ENCODE measurements at regions not wholly inside any gene's neighbourhood (a gene's known extent, or its start where the extent isn't known, plus 50 kb on each side); places are given as distances from the start of the nearest gene placed in this dataset.

GRCh38 chr1:208324005-208324404, 79.8 kb upstream of the PLXNA2 start:
- H3K36me3 ChIP-seq (ENCODE audit: control insufficient read depth in 5 of 5, insufficient read depth in 5 of 5, low read length in 5 of 5): no peaks in the 10 kb centered on the region
- H3K9me3 ChIP-seq (ENCODE audit: control insufficient read depth in 5 of 5, low read length in 5 of 5): no peaks in the 10 kb centered on the region
- no peaks in the 10 kb centered on the region for H3K27me3 ChIP-seq (ENCODE audit: control insufficient read depth in 5 of 5, insufficient read depth in 4 of 5, low read length in 5 of 5)
- no peak overlapping the region for H3K9ac ChIP-seq (ENCODE audit: low read length in 5 of 5)
- H3K4me1 ChIP-seq (ENCODE audit: control insufficient read depth in 5 of 5, insufficient read depth in 5 of 5, low read length in 5 of 5): no peaks in the 10 kb centered on the region
- H3K4me3 ChIP-seq (ENCODE audit: low read depth in 1 of 5, low read length in 5 of 5): no peak overlapping the region
- no peak overlapping the region for H3K27ac ChIP-seq (ENCODE audit: low read depth, low read length)

DNA sequence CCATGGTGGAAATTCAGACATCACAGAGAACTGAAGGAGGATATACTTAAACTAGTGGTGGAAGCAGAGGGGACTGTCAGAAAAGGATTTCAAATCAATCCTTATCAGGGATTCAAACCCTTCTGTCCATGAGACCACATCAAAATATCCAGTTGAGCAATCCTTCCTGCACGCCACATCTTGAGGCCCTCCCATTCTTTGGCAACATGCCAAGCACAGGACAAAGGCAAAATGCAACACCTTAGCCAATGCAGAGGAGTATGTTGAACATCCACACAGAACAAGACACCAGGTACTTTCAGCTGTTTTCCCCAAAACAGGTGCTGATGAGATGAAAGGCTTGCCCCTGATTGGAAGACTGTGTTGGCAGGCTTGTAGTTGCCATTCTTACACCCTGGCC, 81.8 kb upstream of the PLXNA2 start:
- H3K36me3 ChIP-seq (ENCODE audit: control insufficient read depth in 5 of 5, insufficient read depth in 5 of 5, low read length in 5 of 5): no peaks in the 10 kb centered on the region
- peaks cover 0 to 2% (median 0%) of the 10 kb centered on the region in 5 donors for H3K27me3 ChIP-seq (ENCODE audit: control insufficient read depth in 5 of 5, insufficient read depth in 4 of 5, low read length in 5 of 5)
- no peaks in the 10 kb centered on the region for H3K4me1 ChIP-seq (ENCODE audit: control insufficient read depth in 5 of 5, insufficient read depth in 5 of 5, low read length in 5 of 5)
- no peak overlapping the region for H3K9ac ChIP-seq (ENCODE audit: low read length in 5 of 5)
- no peak overlapping the region for H3K27ac ChIP-seq (ENCODE audit: low read depth, low read length)
- H3K4me3 ChIP-seq (ENCODE audit: low read depth in 1 of 5, low read length in 5 of 5): no peak overlapping the region
- no peaks in the 10 kb centered on the region for H3K9me3 ChIP-seq (ENCODE audit: control insufficient read depth in 5 of 5, low read length in 5 of 5)

- Histone ChIP-seq H3K4me3 (ENCODE audit: low read depth in 1 of 5, low read length in 5 of 5) (no peak overlapping the region), H3K36me3 (ENCODE audit: control insufficient read depth in 5 of 5, insufficient read depth in 5 of 5, low read length in 5 of 5) (no peaks in the 10 kb centered on the region), H3K27ac (ENCODE audit: low read depth, low read length) (no peak overlapping the region), H3K9me3 (ENCODE audit: control insufficient read depth in 5 of 5, low read length in 5 of 5) (no peaks in the 10 kb centered on the region), H3K9ac (ENCODE audit: low read length in 5 of 5) (no peak overlapping the region), H3K4me1 (ENCODE audit: control insufficient read depth in 5 of 5, insufficient read depth in 5 of 5, low read length in 5 of 5) (no peaks in the 10 kb centered on the region), H3K27me3 (ENCODE audit: control insufficient read depth in 5 of 5, insufficient read depth in 4 of 5, low read length in 5 of 5) (peaks cover 0 to 2% (median 0%) of the 10 kb centered on the region in 5 donors)
Observed at GRCh38 chr1:208329300-208329699, 85.1 kb upstream of the PLXNA2 start.

DNA sequence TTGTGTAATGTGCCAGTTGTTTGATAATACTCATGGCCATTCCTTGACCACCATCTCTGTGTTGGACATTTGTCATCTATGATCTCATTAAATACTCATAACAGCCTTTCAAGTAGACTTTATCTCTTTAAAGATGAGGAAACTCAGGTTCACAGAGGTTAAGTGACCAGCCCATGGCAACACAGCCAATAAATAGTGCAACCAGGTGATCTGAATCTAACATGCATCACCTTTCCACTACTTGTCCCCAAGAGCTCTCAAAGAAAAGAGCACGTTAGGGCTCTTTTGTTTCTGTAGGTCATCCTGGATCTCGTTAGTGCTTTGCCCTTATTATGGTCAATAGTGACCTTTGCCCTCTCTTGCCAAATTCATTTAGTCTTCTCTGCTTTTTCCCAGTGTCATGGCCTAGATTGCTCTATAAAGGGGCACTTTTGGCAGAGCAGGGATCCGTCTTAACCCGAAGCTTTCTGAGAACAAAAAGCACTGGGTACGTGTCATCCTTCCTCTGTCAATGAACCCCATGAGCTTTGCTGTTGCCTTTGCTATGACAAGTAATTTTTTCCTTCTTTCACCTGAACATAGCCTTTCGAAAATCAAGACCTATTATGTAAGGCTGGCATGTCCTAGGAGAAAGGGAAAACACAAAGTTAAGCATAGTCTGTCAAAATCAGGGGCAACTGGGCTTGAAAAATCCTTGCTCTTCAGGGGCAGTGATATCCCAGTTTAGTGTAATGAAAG, 88.0 kb upstream of the PLXNA2 start:
- Histone ChIP-seq H3K9me3 (ENCODE audit: control insufficient read depth in 5 of 5, low read length in 5 of 5) (no peaks in the 10 kb centered on the region), H3K4me1 (ENCODE audit: control insufficient read depth in 5 of 5, insufficient read depth in 5 of 5, low read length in 5 of 5) (no peaks in the 10 kb centered on the region), H3K4me3 (ENCODE audit: low read depth in 1 of 5, low read length in 5 of 5) (no peak overlapping the region), H3K36me3 (ENCODE audit: control insufficient read depth in 5 of 5, insufficient read depth in 5 of 5, low read length in 5 of 5) (no peaks in the 10 kb centered on the region), H3K27ac (ENCODE audit: low read depth, low read length) (no peak overlapping the region), H3K27me3 (ENCODE audit: control insufficient read depth in 5 of 5, insufficient read depth in 4 of 5, low read length in 5 of 5) (peaks cover 0 to 2% (median 0%) of the 10 kb centered on the region in 5 donors), H3K9ac (ENCODE audit: low read length in 5 of 5) (no peak overlapping the region)

GRCh38 chr1:208332774-208333126, 88.6 kb upstream of the PLXNA2 start:
- H3K9me3 ChIP-seq (ENCODE audit: control insufficient read depth in 5 of 5, low read length in 5 of 5): no peaks in the 10 kb centered on the region
- H3K4me3 ChIP-seq (ENCODE audit: low read depth in 1 of 5, low read length in 5 of 5): no peak overlapping the region
- no peak overlapping the region for H3K27ac ChIP-seq (ENCODE audit: low read depth, low read length)
- H3K36me3 ChIP-seq (ENCODE audit: control insufficient read depth in 5 of 5, insufficient read depth in 5 of 5, low read length in 5 of 5): no peaks in the 10 kb centered on the region
- no peak overlapping the region for H3K9ac ChIP-seq (ENCODE audit: low read length in 5 of 5)
- H3K4me1 ChIP-seq (ENCODE audit: control insufficient read depth in 5 of 5, insufficient read depth in 5 of 5, low read length in 5 of 5): no peaks in the 10 kb centered on the region
- H3K27me3 ChIP-seq (ENCODE audit: control insufficient read depth in 5 of 5, insufficient read depth in 4 of 5, low read length in 5 of 5): peaks cover 0 to 2% (median 0%) of the 10 kb centered on the region in 5 donors

- H3K9me3 ChIP-seq (ENCODE audit: control insufficient read depth in 5 of 5, low read length in 5 of 5): no peaks in the 10 kb centered on the region
- H3K9ac ChIP-seq (ENCODE audit: low read length in 5 of 5): no peak overlapping the region
- H3K4me1 ChIP-seq (ENCODE audit: control insufficient read depth in 5 of 5, insufficient read depth in 5 of 5, low read length in 5 of 5): no peaks in the 10 kb centered on the region
- peaks cover 0 to 2% (median 0%) of the 10 kb centered on the region in 5 donors for H3K27me3 ChIP-seq (ENCODE audit: control insufficient read depth in 5 of 5, insufficient read depth in 4 of 5, low read length in 5 of 5)
- no peaks in the 10 kb centered on the region for H3K36me3 ChIP-seq (ENCODE audit: control insufficient read depth in 5 of 5, insufficient read depth in 5 of 5, low read length in 5 of 5)
- H3K27ac ChIP-seq (ENCODE audit: low read depth, low read length): no peak overlapping the region
- H3K4me3 ChIP-seq (ENCODE audit: low read depth in 1 of 5, low read length in 5 of 5): no peak overlapping the region
Observed at GRCh38 chr1:208333676-208334075, 89.5 kb upstream of the PLXNA2 start.

GRCh38 chr1:208335371-208336136, 91.4 kb upstream of the PLXNA2 start:
- Histone ChIP-seq H3K27ac (ENCODE audit: low read depth, low read length) (no peak overlapping the region), H3K4me1 (ENCODE audit: control insufficient read depth in 5 of 5, insufficient read depth in 5 of 5, low read length in 5 of 5) (no peaks in the 10 kb centered on the region), H3K36me3 (ENCODE audit: control insufficient read depth in 5 of 5, insufficient read depth in 5 of 5, low read length in 5 of 5) (no peaks in the 10 kb centered on the region), H3K4me3 (ENCODE audit: low read depth in 1 of 5, low read length in 5 of 5) (no peak overlapping the region), H3K9me3 (ENCODE audit: control insufficient read depth in 5 of 5, low read length in 5 of 5) (no peaks in the 10 kb centered on the region), H3K27me3 (ENCODE audit: control insufficient read depth in 5 of 5, insufficient read depth in 4 of 5, low read length in 5 of 5) (no peaks in the 10 kb centered on the region), H3K9ac (ENCODE audit: low read length in 5 of 5) (no peak overlapping the region)

GRCh38 chr1:208336137-208336518, 91.9 kb upstream of the PLXNA2 start:
- Histone ChIP-seq H3K9me3 (ENCODE audit: control insufficient read depth in 5 of 5, low read length in 5 of 5) (no peaks in the 10 kb centered on the region), H3K27me3 (ENCODE audit: control insufficient read depth in 5 of 5, insufficient read depth in 4 of 5, low read length in 5 of 5) (no peaks in the 10 kb centered on the region), H3K4me3 (ENCODE audit: low read depth in 1 of 5, low read length in 5 of 5) (no peak overlapping the region), H3K36me3 (ENCODE audit: control insufficient read depth in 5 of 5, insufficient read depth in 5 of 5, low read length in 5 of 5) (no peaks in the 10 kb centered on the region), H3K4me1 (ENCODE audit: control insufficient read depth in 5 of 5, insufficient read depth in 5 of 5, low read length in 5 of 5) (no peaks in the 10 kb centered on the region), H3K9ac (ENCODE audit: low read length in 5 of 5) (no peak overlapping the region), H3K27ac (ENCODE audit: low read depth, low read length) (no peak overlapping the region)

DNA sequence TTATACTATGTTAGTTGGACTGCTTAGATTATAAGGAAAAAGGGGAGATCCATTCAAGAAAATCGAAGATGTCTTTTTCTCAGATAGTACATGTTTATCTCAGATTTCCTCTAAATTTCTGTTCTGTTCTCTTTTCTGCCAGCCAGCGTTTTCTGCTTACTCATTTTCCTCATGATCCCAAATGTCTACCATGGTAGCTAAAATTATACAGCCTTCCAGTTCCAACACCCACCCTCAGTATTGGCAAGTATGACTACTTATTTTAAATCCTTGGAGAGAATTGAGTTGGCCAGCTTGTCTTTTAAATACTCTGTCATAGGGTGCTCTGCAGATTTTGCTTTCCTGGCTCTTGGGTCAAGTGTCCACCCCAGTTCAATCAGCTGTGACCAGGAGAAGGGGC, 95.7 kb upstream of the PLXNA2 start:
- H3K4me1 ChIP-seq (ENCODE audit: control insufficient read depth in 5 of 5, insufficient read depth in 5 of 5, low read length in 5 of 5): peaks cover 0 to 11% (median 7%) of the 10 kb centered on the region in 5 donors
- no peaks in the 10 kb centered on the region for H3K27me3 ChIP-seq (ENCODE audit: control insufficient read depth in 5 of 5, insufficient read depth in 4 of 5, low read length in 5 of 5)
- no peak overlapping the region for H3K27ac ChIP-seq (ENCODE audit: low read depth, low read length)
- no peaks in the 10 kb centered on the region for H3K36me3 ChIP-seq (ENCODE audit: control insufficient read depth in 5 of 5, insufficient read depth in 5 of 5, low read length in 5 of 5)
- no peak overlapping the region for H3K9ac ChIP-seq (ENCODE audit: low read length in 5 of 5)
- H3K9me3 ChIP-seq (ENCODE audit: control insufficient read depth in 5 of 5, low read length in 5 of 5): no peaks in the 10 kb centered on the region
- no peak overlapping the region for H3K4me3 ChIP-seq (ENCODE audit: low read depth in 1 of 5, low read length in 5 of 5)

DNA sequence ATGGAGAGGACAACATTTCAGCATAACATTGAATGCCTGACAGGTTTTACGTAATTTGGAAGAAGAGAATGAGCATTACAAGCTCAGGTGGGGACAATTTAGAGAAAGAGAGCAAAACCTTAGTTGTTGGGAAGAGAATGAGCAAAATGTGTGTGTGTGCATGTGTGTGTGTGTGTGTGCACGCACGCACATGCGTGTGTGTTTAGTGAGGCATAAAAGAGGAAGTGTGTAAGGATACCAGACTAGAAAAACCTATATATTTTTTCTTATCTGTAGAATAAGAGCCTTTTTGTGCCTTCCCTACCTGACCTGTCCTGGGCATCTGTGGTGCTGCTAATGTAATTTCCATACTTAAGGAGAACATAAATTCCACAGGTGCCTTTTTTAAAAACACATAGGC, 99.0 kb upstream of the PLXNA2 start:
- Histone ChIP-seq H3K9ac (ENCODE audit: low read length in 5 of 5) (no peak overlapping the region), H3K4me3 (ENCODE audit: low read depth in 1 of 5, low read length in 5 of 5) (no peak overlapping the region), H3K27me3 (ENCODE audit: control insufficient read depth in 5 of 5, insufficient read depth in 4 of 5, low read length in 5 of 5) (no peaks in the 10 kb centered on the region), H3K27ac (ENCODE audit: low read depth, low read length) (no peak overlapping the region), H3K4me1 (ENCODE audit: control insufficient read depth in 5 of 5, insufficient read depth in 5 of 5, low read length in 5 of 5) (peaks cover 0 to 14% (median 8%) of the 10 kb centered on the region in 5 donors), H3K36me3 (ENCODE audit: control insufficient read depth in 5 of 5, insufficient read depth in 5 of 5, low read length in 5 of 5) (no peaks in the 10 kb centered on the region), H3K9me3 (ENCODE audit: control insufficient read depth in 5 of 5, low read length in 5 of 5) (no peaks in the 10 kb centered on the region)
